Lower lobe of right lung (tissue), 2 donors: ENCODE measurements at regions not wholly inside any gene's neighbourhood (a gene's known extent, or its start where the extent isn't known, plus 50 kb on each side); places are given as distances from the start of the nearest gene placed in this dataset.

Experiments used
- ATAC-seq, 2 donors: fragments of 200-7000 bp; cut with Tn5 transposase; one replicate each; pipeline ENCODE4 v1.9.1; 2020 to 2022; ENCODE audit warnings: mild to moderate bottlenecking in 2 of 2, moderate library complexity in 2 of 2
- DNase-seq: peaks from one replicate; pipeline ENCODE4 v3.0.0-alpha.2; 2020
- H3K27ac ChIP-seq: fragments of 200-600 bp; one replicate; pipeline ENCODE4 v1.8.0; 2022
- H3K27me3 ChIP-seq: fragments of 200-600 bp; one replicate; pipeline ENCODE4 v1.8.0; 2022; ENCODE audit warnings: low read depth
- H3K36me3 ChIP-seq: fragments of 200-600 bp; one replicate; pipeline ENCODE4 v1.8.0; 2022; ENCODE audit warnings: mild to moderate bottlenecking
- H3K4me1 ChIP-seq: fragments of 200-600 bp; one replicate; pipeline ENCODE4 v1.8.0; 2022
- H3K4me3 ChIP-seq: fragments of 200-600 bp; one replicate; pipeline ENCODE4 v1.8.0; 2022; ENCODE audit warnings: mild to moderate bottlenecking
- H3K9me3 ChIP-seq: fragments of 200-600 bp; one replicate; pipeline ENCODE4 v1.8.0; 2022
- intact Hi-C: fragments of 100-400 bp; cut with DNase I; formaldehyde crosslinking; loops from one replicate; pipeline ENCODE4 v1.11.0; 2022
- TF ChIP-seq, protein P1 (sequence below): fragments of 200-600 bp; IDR thresholded peaks from one replicate; pipeline ENCODE4 v1.8.0; 2022; ENCODE audit warnings: antibody characterized with exemption, mild to moderate bottlenecking
- donor health status: DM: no; HTN: yes; CAD: no; lungs with severe emphysema.

- ATAC-seq: no peak
- DNase-seq: no peak
- TF ChIP-seq, protein P1, sequence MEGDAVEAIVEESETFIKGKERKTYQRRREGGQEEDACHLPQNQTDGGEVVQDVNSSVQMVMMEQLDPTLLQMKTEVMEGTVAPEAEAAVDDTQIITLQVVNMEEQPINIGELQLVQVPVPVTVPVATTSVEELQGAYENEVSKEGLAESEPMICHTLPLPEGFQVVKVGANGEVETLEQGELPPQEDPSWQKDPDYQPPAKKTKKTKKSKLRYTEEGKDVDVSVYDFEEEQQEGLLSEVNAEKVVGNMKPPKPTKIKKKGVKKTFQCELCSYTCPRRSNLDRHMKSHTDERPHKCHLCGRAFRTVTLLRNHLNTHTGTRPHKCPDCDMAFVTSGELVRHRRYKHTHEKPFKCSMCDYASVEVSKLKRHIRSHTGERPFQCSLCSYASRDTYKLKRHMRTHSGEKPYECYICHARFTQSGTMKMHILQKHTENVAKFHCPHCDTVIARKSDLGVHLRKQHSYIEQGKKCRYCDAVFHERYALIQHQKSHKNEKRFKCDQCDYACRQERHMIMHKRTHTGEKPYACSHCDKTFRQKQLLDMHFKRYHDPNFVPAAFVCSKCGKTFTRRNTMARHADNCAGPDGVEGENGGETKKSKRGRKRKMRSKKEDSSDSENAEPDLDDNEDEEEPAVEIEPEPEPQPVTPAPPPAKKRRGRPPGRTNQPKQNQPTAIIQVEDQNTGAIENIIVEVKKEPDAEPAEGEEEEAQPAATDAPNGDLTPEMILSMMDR: no peak
- no peaks in the 10 kb centered on the region for H3K9me3 ChIP-seq
- peak overlapping the region; percentile 58 for H3K27ac ChIP-seq
- intact Hi-C loops: no loop called here
- peaks cover 13% of the 10 kb centered on the region for H3K4me1 ChIP-seq
- H3K27me3 ChIP-seq: no peaks in the 10 kb centered on the region
- H3K36me3 ChIP-seq: no peaks in the 10 kb centered on the region
- peak overlapping the region; percentile 39 for H3K4me3 ChIP-seq
These were observed 96.7 kb upstream of the CDH5 start for GRCh38 chr16:66269617-66270332.

DNA sequence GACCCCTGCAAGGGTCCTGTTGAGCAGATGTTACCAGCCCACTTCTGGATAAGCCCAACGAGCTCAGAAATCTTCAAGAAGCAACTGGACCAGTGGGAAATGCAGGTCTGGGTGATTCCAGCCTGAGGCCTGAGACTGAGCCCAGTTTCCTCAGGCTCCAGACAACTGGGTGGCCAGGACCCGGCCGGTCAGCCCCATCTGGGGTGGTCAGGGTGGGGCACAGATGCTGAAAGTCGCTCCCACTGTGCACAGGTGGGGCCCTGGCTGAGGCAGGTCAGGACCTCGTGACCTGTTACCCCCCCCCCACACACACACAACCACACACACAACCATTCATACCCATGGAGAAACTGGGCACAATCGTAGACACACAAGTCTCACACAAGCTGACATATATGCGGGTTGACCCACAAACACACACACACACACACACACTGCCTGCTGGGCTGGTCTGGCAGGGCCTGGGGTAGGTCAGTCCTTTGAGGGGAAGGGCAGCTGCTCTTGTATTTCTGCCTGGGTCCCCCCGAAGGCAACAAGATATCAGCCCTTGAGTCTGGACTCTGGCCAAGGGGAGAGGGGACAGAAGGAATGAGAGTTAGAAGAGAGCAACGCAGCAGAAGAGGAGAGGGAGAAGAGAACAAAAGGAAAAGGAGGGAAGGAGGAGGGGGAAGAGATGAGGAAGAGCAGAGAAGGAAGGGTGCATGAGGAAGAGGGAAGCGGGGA lies 99.0 kb upstream of the CDH5 start:
- Histone ChIP-seq H3K27ac (peak overlapping the region; percentile 64), H3K36me3 (no peaks in the 10 kb centered on the region), H3K27me3 (no peaks in the 10 kb centered on the region), H3K4me3 (no peak overlapping the region), H3K9me3 (no peaks in the 10 kb centered on the region), H3K4me1 (peaks cover 22% of the 10 kb centered on the region)
- ATAC-seq (no peak), DNase-seq (no peak)
- TF ChIP-seq, protein P1: no peak
- intact Hi-C loops: no loop called here

GRCh38 chr16:66266436-66267291 lies 99.8 kb upstream of the CDH5 start:
- TF ChIP-seq, protein P1: no peak
- peak; percentile 61 for DNase-seq
- no peak overlapping the region for H3K4me3 ChIP-seq
- H3K27me3 ChIP-seq: no peaks in the 10 kb centered on the region
- no peaks in the 10 kb centered on the region for H3K9me3 ChIP-seq
- peak; percentile 56 to 73 for ATAC-seq
- peaks cover 25% of the 10 kb centered on the region for H3K4me1 ChIP-seq
- no peaks in the 10 kb centered on the region for H3K36me3 ChIP-seq
- intact Hi-C loops: no loop called here
- peak overlapping the region; percentile 64 for H3K27ac ChIP-seq

DNA sequence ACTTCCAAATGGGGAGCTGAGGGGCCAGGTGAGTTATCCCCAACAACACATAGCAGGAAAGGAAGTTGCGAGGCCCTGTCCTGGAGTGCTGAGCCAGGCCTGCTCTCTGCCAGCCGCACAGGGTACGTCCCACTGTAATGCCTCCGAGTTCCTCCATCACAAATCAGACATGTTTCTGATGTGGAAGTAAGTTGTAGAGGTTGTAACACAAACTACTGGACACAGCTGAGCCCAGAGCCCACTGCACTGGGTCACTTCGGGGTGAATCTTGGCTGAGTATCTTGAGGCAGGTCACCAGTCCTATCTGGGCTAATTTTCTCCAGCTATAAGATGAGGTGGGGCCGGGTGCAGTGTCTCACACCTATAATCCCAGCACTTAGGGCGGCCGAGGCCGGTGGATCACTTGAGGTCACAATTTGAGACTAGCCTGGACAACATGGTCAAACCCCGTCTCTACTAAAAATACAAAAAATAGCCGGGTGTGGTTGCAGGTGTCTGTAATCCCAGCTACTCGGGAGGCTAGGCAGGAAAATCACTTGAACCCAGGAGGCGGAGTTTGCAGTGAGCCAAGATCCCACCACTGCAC lies 100.8 kb upstream of the CDH5 start:
- H3K4me3 ChIP-seq: no peak overlapping the region
- no peaks in the 10 kb centered on the region for H3K27me3 ChIP-seq
- TF ChIP-seq, protein P1: no peak
- H3K9me3 ChIP-seq: no peaks in the 10 kb centered on the region
- DNase-seq (no peak), ATAC-seq (no peak)
- peaks cover 24% of the 10 kb centered on the region for H3K4me1 ChIP-seq
- intact Hi-C loops: no loop called here
- no peak overlapping the region for H3K27ac ChIP-seq
- H3K36me3 ChIP-seq: no peaks in the 10 kb centered on the region

DNA sequence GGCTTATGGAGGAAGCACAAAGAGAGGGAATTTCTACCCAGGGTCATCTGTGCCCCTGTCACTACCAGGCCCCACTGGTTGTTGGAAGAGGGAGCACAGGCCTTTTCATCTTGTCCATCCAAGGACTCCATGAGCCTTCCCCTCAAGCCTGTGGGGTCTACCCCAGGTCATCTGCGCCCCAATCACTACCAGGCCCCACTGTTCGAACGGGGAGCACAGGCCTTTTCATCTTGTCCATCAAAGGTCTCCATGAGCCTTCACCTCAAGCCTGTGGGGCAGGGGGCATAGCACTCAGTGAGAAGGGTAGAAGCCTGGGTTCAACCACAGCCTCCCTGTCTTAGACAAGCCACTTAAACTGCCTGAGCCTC lies 101.5 kb upstream of the CDH5 start:
- Histone ChIP-seq H3K36me3 (no peaks in the 10 kb centered on the region), H3K4me3 (no peak overlapping the region), H3K9me3 (no peaks in the 10 kb centered on the region), H3K4me1 (peaks cover 18% of the 10 kb centered on the region), H3K27ac (peak overlapping the region; percentile 31), H3K27me3 (no peaks in the 10 kb centered on the region)
- intact Hi-C loops: no loop called here
- DNase-seq (no peak), ATAC-seq (no peak)
- TF ChIP-seq, protein P1: no peak
